ENCODE measurements at regions not wholly inside any gene's neighbourhood (a gene's known extent, or its start where the extent isn't known, plus 50 kb on each side); places are given as distances from the start of the nearest gene placed in this dataset.

DNA sequence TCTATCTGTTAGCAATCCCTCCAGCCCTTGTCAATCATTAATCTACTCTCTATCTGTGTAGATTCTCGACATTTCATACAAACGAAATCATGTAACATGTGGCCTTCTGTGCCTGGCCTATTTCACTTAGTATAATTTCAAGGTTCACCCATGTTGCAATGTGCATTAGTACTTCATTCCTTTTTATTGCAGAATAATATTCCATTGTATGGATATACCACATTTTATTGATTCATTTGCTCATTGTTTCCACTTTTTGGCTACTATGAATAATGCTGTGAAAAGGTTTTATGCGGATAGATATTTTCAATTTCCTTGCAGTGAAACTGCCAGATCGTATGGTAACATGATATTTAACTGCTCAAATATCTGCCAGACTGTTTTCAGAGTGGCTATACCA, 100.1 kb downstream of the MIAT start:
- no peak for DNase-seq (ENCODE audit: low read depth)
- TF ChIP-seq, protein P1, sequence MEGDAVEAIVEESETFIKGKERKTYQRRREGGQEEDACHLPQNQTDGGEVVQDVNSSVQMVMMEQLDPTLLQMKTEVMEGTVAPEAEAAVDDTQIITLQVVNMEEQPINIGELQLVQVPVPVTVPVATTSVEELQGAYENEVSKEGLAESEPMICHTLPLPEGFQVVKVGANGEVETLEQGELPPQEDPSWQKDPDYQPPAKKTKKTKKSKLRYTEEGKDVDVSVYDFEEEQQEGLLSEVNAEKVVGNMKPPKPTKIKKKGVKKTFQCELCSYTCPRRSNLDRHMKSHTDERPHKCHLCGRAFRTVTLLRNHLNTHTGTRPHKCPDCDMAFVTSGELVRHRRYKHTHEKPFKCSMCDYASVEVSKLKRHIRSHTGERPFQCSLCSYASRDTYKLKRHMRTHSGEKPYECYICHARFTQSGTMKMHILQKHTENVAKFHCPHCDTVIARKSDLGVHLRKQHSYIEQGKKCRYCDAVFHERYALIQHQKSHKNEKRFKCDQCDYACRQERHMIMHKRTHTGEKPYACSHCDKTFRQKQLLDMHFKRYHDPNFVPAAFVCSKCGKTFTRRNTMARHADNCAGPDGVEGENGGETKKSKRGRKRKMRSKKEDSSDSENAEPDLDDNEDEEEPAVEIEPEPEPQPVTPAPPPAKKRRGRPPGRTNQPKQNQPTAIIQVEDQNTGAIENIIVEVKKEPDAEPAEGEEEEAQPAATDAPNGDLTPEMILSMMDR (conservative IDR thresholded peaks at IDR 0.05; ENCODE audit: control insufficient read depth, insufficient read depth, low read depth, low read length) = no peak
- no peak overlapping the region for H3K4me3 ChIP-seq (ENCODE audit: control insufficient read depth, low read depth, low read length)

DNA sequence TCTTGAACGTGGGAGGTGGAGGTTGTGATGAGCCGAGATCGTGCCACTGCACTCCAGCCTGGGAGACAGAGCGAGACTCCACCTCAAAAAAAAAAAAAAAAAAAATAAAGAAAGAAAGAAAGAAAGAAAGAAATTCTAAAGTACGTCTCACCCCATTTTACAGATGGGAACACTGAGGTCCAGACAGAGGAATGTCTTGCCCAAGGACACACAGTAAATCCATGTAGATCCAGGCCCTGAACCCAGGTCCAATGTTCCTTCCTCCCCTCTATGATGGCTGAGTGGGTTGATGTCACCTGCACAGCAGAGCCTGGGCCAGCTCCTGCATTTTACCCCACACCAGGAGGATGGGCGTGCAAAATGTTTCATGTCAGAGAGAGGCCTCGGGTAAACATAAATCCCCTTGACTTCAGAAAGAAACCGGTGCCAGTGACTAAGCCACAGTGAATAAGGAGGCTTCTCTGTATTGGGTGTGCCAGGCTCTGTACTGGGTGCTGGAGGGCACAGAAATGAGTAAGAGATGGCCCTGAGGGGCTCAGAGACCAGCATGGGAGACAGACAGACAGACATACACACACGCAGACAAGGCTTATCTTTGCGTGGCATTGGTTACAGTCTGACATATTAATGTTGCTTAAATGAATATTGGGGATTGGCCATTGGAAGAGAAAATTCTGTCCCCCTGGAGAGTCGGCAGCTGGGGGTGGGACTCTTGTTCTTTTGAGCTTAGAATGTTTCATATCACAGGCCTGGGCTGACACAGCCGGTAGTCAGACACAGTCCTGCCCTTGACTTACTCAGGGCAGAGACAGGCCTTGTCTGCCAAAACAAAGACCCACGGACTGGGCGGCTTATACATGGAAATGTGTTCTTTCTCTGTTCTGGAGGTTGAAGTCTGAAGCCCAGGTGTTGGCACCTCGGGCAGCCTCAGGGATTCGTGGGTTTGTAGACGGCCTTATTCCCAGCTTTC, 105.4 kb downstream of the MIAT start:
- no peak for DNase-seq (ENCODE audit: low read depth)
- TF ChIP-seq, protein P1 (conservative IDR thresholded peaks at IDR 0.05; ENCODE audit: control insufficient read depth, insufficient read depth, low read depth, low read length) = no peak
- no peak overlapping the region for H3K4me3 ChIP-seq (ENCODE audit: control insufficient read depth, low read depth, low read length)

DNA sequence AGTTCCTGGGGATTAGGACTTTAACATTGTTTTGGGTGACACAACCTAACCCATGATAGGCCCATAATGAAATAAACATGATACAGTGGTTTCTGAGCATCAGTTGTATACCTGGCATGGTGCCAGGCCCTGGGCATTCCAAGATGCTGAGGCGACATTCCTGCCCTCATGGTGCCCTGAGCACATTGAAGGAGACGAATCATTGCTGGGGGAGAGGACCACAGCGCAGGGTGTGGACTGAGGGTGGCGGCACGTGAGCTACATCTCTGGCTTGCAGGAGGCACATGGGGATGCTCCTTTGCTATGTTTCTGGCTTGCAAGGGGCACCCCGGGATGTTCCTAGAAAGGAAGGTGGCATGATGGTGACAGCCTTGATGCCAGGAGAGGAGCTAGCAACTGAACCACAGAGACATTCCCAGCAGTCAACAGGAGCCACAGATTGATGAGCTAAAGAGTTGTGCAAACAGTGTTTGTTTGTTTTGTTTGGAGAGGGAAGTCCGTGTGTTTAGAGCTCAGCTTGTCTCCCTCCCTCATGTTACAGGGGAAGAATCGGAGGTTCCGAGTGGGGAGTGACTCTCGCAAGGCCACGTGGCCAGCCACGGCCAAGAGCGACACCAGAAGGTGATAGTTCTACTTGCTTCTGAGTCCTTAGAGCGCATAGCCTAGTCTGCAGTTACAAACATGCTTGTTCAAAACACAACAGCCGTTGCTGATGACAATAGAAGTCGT, 106.4 kb downstream of the MIAT start:
- DNase-seq (ENCODE audit: low read depth) = peak; percentile 42
- TF ChIP-seq, protein P1 (conservative IDR thresholded peaks at IDR 0.05; ENCODE audit: control insufficient read depth, insufficient read depth, low read depth, low read length) = no peak
- no peak overlapping the region for H3K4me3 ChIP-seq (ENCODE audit: control insufficient read depth, low read depth, low read length)

DNA sequence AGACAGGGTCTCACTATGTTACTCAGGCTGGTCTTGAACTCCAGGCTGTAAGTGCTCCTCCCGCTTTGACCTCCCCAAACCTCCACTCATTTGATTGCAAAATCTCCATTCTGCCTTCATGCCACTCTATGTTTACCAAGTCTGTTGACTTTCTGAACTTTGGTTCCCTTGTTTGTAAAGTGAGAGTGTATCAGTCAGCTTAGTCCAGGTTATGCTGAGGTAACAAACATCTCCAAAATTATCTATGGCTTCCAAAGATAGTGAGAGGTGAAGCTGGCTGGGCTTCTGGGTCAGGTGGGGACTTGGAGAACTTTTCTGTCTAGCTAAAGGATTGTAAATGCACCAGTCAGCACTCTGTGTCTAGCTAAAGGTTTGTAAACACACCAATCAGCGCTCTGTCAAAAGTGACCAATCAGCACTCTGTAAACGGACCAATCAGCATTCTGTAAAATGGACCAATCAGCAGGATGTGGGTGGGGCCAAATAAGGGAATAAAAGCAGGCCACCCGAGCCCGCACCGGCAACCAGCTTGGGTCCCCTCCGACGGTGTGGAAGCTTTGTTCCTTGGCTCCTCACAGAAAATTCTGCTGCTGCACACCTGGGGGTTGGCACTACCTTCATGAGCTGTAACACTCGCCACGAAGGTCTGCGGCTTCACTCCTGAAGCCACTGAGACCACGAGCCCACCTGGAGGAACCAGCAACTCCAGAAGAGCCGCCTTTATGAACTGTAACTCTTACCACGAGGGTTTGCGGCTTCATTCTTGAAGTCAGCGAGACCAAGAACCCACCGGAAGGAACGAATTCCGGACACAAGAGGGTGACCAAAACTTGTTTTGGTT, 109.3 kb downstream of the MIAT start:
- TF ChIP-seq, protein P1 (conservative IDR thresholded peaks at IDR 0.05; ENCODE audit: control insufficient read depth, insufficient read depth, low read depth, low read length) = no peak
- H3K4me3 ChIP-seq (ENCODE audit: control insufficient read depth, low read depth, low read length) = no peak overlapping the region
- no peak for DNase-seq (ENCODE audit: low read depth)

DNA sequence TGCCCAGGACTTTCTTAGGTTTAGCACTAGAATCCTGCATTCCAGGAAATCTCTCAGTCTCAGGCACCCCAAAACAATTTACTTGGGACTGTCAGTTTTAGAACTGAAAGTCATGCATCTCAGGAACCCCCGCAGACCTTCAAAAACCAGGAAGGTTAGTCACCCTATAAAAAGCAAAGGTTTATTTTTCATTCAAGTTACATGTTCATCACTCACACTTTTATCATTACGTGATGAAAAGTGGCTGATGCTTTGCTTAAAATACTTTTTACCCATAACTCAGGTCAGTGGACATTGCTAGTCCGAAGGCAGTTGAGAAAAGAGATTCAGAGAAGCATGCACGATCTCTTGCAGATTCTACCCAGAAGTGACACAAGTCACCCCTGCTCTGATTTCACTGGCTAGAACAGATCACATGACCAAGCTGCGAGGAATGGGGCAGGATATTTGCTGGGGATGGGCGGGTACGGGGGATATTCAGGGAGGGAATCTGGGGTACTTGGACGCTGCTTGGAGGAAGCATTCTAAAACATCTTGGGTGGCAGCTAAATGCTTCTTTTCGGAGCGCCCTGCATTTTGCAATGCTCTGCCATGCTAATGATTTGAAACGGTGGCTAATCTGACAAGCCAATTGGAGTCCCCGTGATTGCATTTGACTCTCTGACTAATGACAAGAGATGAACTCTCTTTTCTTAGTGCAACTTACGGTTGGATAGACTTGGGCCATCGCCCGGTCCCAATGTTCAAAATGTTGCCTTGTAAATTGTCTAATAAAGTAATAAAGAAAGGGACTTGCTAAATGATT, 110.2 kb downstream of the MIAT start:
- DNase-seq (ENCODE audit: low read depth) = no peak
- no peak overlapping the region for H3K4me3 ChIP-seq (ENCODE audit: control insufficient read depth, low read depth, low read length)
- TF ChIP-seq, protein P1 (conservative IDR thresholded peaks at IDR 0.05; ENCODE audit: control insufficient read depth, insufficient read depth, low read depth, low read length) = no peak

Measured in fibroblast of mammary gland (primary cell).